ENCODE measurements at regions not wholly inside any gene's neighbourhood (a gene's known extent, or its start where the extent isn't known, plus 50 kb on each side); places are given as distances from the start of the nearest gene placed in this dataset.

- TF ChIP-seq YY1 (IDR thresholded peaks at IDR 0.05; ENCODE audit: borderline replicate concordance in 1 of 3, control insufficient read depth in 1 of 3, extremely low read depth in 1 of 3, insufficient read depth in 3 of 3, insufficient read length in 1 of 3, insufficient replicate concordance in 2 of 3, low read depth in 1 of 3, low read length in 2 of 3), result no peak
- TF ChIP-seq FOXA3 (CRISPR knock-in tag; conservative IDR thresholded peaks at IDR 0.05 in 1 of 2, IDR thresholded peaks at IDR 0.05 in 1 of 2), result no peak
- TF ChIP-seq POLR2AphosphoS5 (IDR thresholded peaks at IDR 0.05; ENCODE audit: control insufficient read depth, insufficient read depth, low read depth, low read length), result no peak
- no peak for TF ChIP-seq ASH1L (IDR thresholded peaks at IDR 0.05; ENCODE audit: borderline replicate concordance, low read depth, partially characterized antibody)
- TF ChIP-seq HIVEP1 (CRISPR knock-in tag; IDR thresholded peaks at IDR 0.05), result no peak
- TF ChIP-seq TARDBP (IDR thresholded peaks at IDR 0.05), result no peak
- TF ChIP-seq MTF1 (CRISPR knock-in tag; IDR thresholded peaks at IDR 0.05; ENCODE audit: borderline replicate concordance), result no peak
- no peak for TF ChIP-seq RBBP5 (IDR thresholded peaks at IDR 0.05; ENCODE audit: borderline replicate concordance, insufficient read depth, low read length, poor library complexity, severe bottlenecking)
- Histone ChIP-seq H3K4me2 (ENCODE audit: insufficient read depth, low read length) (no peak overlapping the region), H3K9me3 (replicated peaks; ENCODE audit: control insufficient read depth, insufficient read depth, low read depth, low read length) (no peaks in the 10 kb centered on the region), H2AFZ (ENCODE audit: low read depth, low read length) (no peak overlapping the region), H3K27me3 (ENCODE audit: control insufficient read depth in 2 of 2, insufficient read depth in 2 of 2, low read length in 2 of 2) (no peaks in the 10 kb centered on the region), H3K9me1 (ENCODE audit: control insufficient read depth, insufficient read depth, low read length) (no peaks in the 10 kb centered on the region), H3K36me3 (ENCODE audit: control insufficient read depth, insufficient read depth, low read length) (no peaks in the 10 kb centered on the region), H3K4me3 (no peak overlapping the region), H4K20me1 (replicated peaks; ENCODE audit: control insufficient read depth, insufficient read depth, low read length) (no peaks in the 10 kb centered on the region), H3K27ac (ENCODE audit: extremely low read depth, low read depth, low read length) (no peak overlapping the region), H3K9ac (ENCODE audit: insufficient read depth in 1 of 2, low read depth in 2 of 2, low read length in 2 of 2) (no peak overlapping the region), H3K79me2 (ENCODE audit: control insufficient read depth, insufficient read depth, low read length) (no peaks in the 10 kb centered on the region), H3K4me1 (replicated peaks in 1 of 2; ENCODE audit: control insufficient read depth in 2 of 2, insufficient read depth in 2 of 2, low read length in 2 of 2) (no peaks in the 10 kb centered on the region)
- BruUV-seq (replicated peaks), result no TSS peak
- DNase-seq (ENCODE audit: extremely low read depth in 1 of 4, low spot score in 3 of 4), result no peak
- intact Hi-C loops (cut with micrococcal nuclease) (no loop called here), in situ Hi-C loops (cut with MboI) (no loop called here)
- ChIA-PET POLR2A (no interaction called here), CTCF (ENCODE audit: low intra/inter-chr PET ratio) (no interaction called here)
- ATAC-seq, result no peak
- no peak for FAIRE-seq
- 6% methylated on average over 3 of the region's 3 CpGs for WGBS (ENCODE audit: insufficient coverage, low coverage, missing lambda C conversion rate)
Measured at GRCh38 chr2:139828011-139828410, 1047.8 kb upstream of the NXPH2 start.
